ENCODE measurements at regions not wholly inside any gene's neighbourhood (a gene's known extent, or its start where the extent isn't known, plus 50 kb on each side); places are given as distances from the start of the nearest gene placed in this dataset.

DNA sequence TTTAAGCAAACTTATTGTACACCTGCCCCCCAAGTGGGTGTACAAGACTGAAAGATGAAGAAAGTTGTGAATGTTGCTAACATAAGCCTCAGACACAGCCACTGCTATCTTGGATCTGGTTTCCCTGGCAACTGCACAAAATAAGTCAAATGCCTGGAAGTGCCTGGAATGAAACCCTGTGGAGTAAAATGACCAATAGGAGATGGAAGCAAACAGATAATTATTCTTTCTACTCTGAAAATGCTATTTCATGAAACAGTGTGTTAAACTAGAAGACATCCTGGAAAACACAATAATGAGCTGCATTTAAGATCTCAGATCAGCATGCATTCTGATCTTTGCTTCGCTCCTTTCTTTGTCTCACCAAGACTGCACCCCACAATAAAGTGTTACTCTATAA, 1016.0 kb downstream of the ARAP2 start:
- Histone ChIP-seq H4K20me1 (ENCODE audit: low read length) (no peaks in the 10 kb centered on the region), H3K4me3 (ENCODE audit: low read length) (no peak overlapping the region), H2AFZ (ENCODE audit: low read length) (no peak overlapping the region), H3K9me3 (ENCODE audit: low read length) (no peaks in the 10 kb centered on the region), H3F3A (ENCODE audit: low read length, unreplicated experiment) (no peaks in the 10 kb centered on the region), H3K36me3 (ENCODE audit: low read depth, low read length) (no peaks in the 10 kb centered on the region), H3K27ac (ENCODE audit: low read length) (no peak overlapping the region), H3K9ac (ENCODE audit: low read length) (no peak overlapping the region), H3K4me1 (ENCODE audit: insufficient read depth, low read length) (no peaks in the 10 kb centered on the region), H3K79me2 (ENCODE audit: low read length) (no peaks in the 10 kb centered on the region), H3K9me2 (replicated peaks; ENCODE audit: low read length) (no peaks in the 10 kb centered on the region), H3K4me2 (ENCODE audit: low read length) (no peak overlapping the region), H3K27me3 (ENCODE audit: low read length) (no peaks in the 10 kb centered on the region)
- ATAC-seq: no peak
- CTCF ChIA-PET: no interaction called here
- TF ChIP-seq EZH2phosphoT487 (IDR thresholded peaks at IDR 0.05; ENCODE audit: borderline replicate concordance, low read length) (no peak), CTCF (conservative IDR thresholded peaks at IDR 0.05; ENCODE audit: low read depth, low read length) (no peak), EZH2 (IDR thresholded peaks at IDR 0.05; ENCODE audit: low read length, unreplicated experiment) (no peak)
- no peak for DNase-seq
- POLR2A ChIA-PET (ENCODE audit: unreplicated experiment): no interaction called here
- BruUV-seq (replicated peaks): no TSS peak
- intact Hi-C loops (cut with micrococcal nuclease): no loop called here

- POLR2A ChIA-PET (ENCODE audit: unreplicated experiment): no interaction called here
- H3K4me1 ChIP-seq (ENCODE audit: insufficient read depth, low read length): no peaks in the 10 kb centered on the region
- H3K9me2 ChIP-seq (replicated peaks; ENCODE audit: low read length): no peaks in the 10 kb centered on the region
- no peaks in the 10 kb centered on the region for H3K27me3 ChIP-seq (ENCODE audit: low read length)
- no peak overlapping the region for H3K4me2 ChIP-seq (ENCODE audit: low read length)
- no peak overlapping the region for H3K27ac ChIP-seq (ENCODE audit: low read length)
- no peak for ATAC-seq
- no TSS peak for BruUV-seq (replicated peaks)
- no peaks in the 10 kb centered on the region for H3K9me3 ChIP-seq (ENCODE audit: low read length)
- no peaks in the 10 kb centered on the region for H4K20me1 ChIP-seq (ENCODE audit: low read length)
- no peak overlapping the region for H3K4me3 ChIP-seq (ENCODE audit: low read length)
- no peak overlapping the region for H2AFZ ChIP-seq (ENCODE audit: low read length)
- no peak overlapping the region for H3K9ac ChIP-seq (ENCODE audit: low read length)
- H3K79me2 ChIP-seq (ENCODE audit: low read length): no peaks in the 10 kb centered on the region
- TF ChIP-seq EZH2phosphoT487 (IDR thresholded peaks at IDR 0.05; ENCODE audit: borderline replicate concordance, low read length) (no peak), EZH2 (IDR thresholded peaks at IDR 0.05; ENCODE audit: low read length, unreplicated experiment) (no peak), CTCF (conservative IDR thresholded peaks at IDR 0.05; ENCODE audit: low read depth, low read length) (no peak)
- CTCF ChIA-PET: no interaction called here
- no peaks in the 10 kb centered on the region for H3F3A ChIP-seq (ENCODE audit: low read length, unreplicated experiment)
- H3K36me3 ChIP-seq (ENCODE audit: low read depth, low read length): no peaks in the 10 kb centered on the region
- no peak for DNase-seq
- intact Hi-C loops (cut with micrococcal nuclease): no loop called here
Measured at GRCh38 chr4:35229021-35229420, 1015.3 kb downstream of the ARAP2 start.

DNA sequence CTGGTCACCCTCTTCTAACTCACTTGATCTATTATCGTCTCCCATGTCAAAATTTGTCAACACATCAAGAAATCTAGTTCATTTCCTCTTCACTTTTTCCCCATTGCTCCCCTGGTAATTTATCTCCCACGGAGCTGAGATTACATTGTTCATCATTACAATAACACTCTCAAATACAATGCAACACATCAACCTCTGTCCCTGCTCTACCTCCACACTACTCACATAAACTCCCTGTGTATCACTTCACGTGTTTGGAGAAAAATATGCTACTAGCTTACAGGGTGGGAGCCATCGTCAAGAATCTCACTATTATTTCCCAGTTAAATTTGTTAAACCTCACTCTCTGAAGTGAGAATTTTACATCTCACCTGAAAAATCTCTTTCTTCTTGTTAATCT, 1006.4 kb downstream of the ARAP2 start:
- H3K4me2 ChIP-seq (ENCODE audit: low read length): no peak overlapping the region
- H3K79me2 ChIP-seq (ENCODE audit: low read length): no peaks in the 10 kb centered on the region
- no peak overlapping the region for H3K9ac ChIP-seq (ENCODE audit: low read length)
- H4K20me1 ChIP-seq (ENCODE audit: low read length): no peaks in the 10 kb centered on the region
- no peaks in the 10 kb centered on the region for H3K4me1 ChIP-seq (ENCODE audit: insufficient read depth, low read length)
- ChIA-PET POLR2A (ENCODE audit: unreplicated experiment) (no interaction called here), CTCF (no interaction called here)
- H3K4me3 ChIP-seq (ENCODE audit: low read length): no peak overlapping the region
- ATAC-seq: no peak
- no peaks in the 10 kb centered on the region for H3F3A ChIP-seq (ENCODE audit: low read length, unreplicated experiment)
- H3K9me2 ChIP-seq (replicated peaks; ENCODE audit: low read length): no peaks in the 10 kb centered on the region
- no peak for TF ChIP-seq EZH2 (IDR thresholded peaks at IDR 0.05; ENCODE audit: low read length, unreplicated experiment)
- TF ChIP-seq EZH2phosphoT487 (IDR thresholded peaks at IDR 0.05; ENCODE audit: borderline replicate concordance, low read length): no peak
- TF ChIP-seq CTCF (conservative IDR thresholded peaks at IDR 0.05; ENCODE audit: low read depth, low read length): no peak
- H3K27me3 ChIP-seq (ENCODE audit: low read length): no peaks in the 10 kb centered on the region
- H3K9me3 ChIP-seq (ENCODE audit: low read length): no peaks in the 10 kb centered on the region
- no peak overlapping the region for H3K27ac ChIP-seq (ENCODE audit: low read length)
- intact Hi-C loops (cut with micrococcal nuclease): no loop called here
- H2AFZ ChIP-seq (ENCODE audit: low read length): no peak overlapping the region
- H3K36me3 ChIP-seq (ENCODE audit: low read depth, low read length): no peaks in the 10 kb centered on the region
- DNase-seq: no peak
- no TSS peak for BruUV-seq (replicated peaks)
